Caco-2 (cell line): ENCODE measurements at regions not wholly inside any gene's neighbourhood (a gene's known extent, or its start where the extent isn't known, plus 50 kb on each side); places are given as distances from the start of the nearest gene placed in this dataset.

Source experiments
- BruUV-seq: library from RNA; stranded (reverse); fragments of 400-500 nt; replicated peaks from 2 replicates; lab custom pipeline; 2021; lab: Mats Ljungman, UMichigan
- CTCF ChIA-PET: fragments of 300-600 bp; sonication (Branson Sonifier 250); formaldehyde crosslinking; loops from one replicate; lab custom pipeline; 2022; ENCODE audit warnings: antibody characterized with exemption; lab: Charles Lee
- POLR2A ChIA-PET: fragments of 300-600 bp; sonication (Branson Sonifier 250); formaldehyde crosslinking; loops from one replicate; lab custom pipeline; 2022; ENCODE audit warnings: antibody characterized with exemption; lab: Charles Lee
- DNase-seq, 2 experiments: peaks; one replicate each; pipeline versions ENCODE4 v3.0.0 to v3.0.0-alpha.2; 2020 to 2022
- H3K27me3 ChIP-seq: replicated peaks from 2 replicates; pipeline ENCODE4 v1.6.0; 2011; ENCODE audit warnings: low read length; ENCODE audit not compliant: control insufficient read depth, insufficient read depth
- H3K36me3 ChIP-seq: 2 replicates; pipeline ENCODE4 v1.5.1; 2011; ENCODE audit warnings: low read length; ENCODE audit not compliant: control insufficient read depth, insufficient read depth
- H3K4me1 ChIP-seq: fragments of 250-450 bp; sonication (Bioruptor Pico); 2 replicates; pipeline ENCODE4 v1.5.1; 2020; ENCODE audit warnings: mild to moderate bottlenecking
- H3K4me3 ChIP-seq: 2 replicates; pipeline ENCODE4 v1.5.1; 2011; ENCODE audit warnings: low read depth, mild to moderate bottlenecking, control low read depth, low read length
- H3K9me3 ChIP-seq: fragments of 250-450 bp; sonication (Bioruptor Pico); 2 replicates; pipeline ENCODE4 v1.5.1; 2020; ENCODE audit warnings: mild to moderate bottlenecking, moderate library complexity
- H3K27ac Mint-ChIP-seq: one replicate; pipeline ENCODE4 v1.8.0; 2022; ENCODE audit warnings: mixed read lengths; ENCODE audit not compliant: unreplicated experiment
- H3K27me3 Mint-ChIP-seq: one replicate; pipeline ENCODE4 v1.8.0; 2022; ENCODE audit warnings: mixed read lengths; ENCODE audit not compliant: insufficient read depth, unreplicated experiment
- H3K36me3 Mint-ChIP-seq: one replicate; pipeline ENCODE4 v1.8.0; 2022; ENCODE audit warnings: mild to moderate bottlenecking, mixed read lengths; ENCODE audit not compliant: insufficient read depth, unreplicated experiment
- H3K4me1 Mint-ChIP-seq: one replicate; pipeline ENCODE4 v1.8.0; 2022; ENCODE audit warnings: low read depth, mixed read lengths; ENCODE audit not compliant: unreplicated experiment
- H3K4me3 Mint-ChIP-seq: one replicate; pipeline ENCODE4 v1.8.0; 2022; ENCODE audit warnings: mild to moderate bottlenecking, moderate library complexity, mixed read lengths; ENCODE audit not compliant: unreplicated experiment
- H3K9me3 Mint-ChIP-seq: one replicate; pipeline ENCODE4 v1.8.0; 2022; ENCODE audit warnings: mixed read lengths; ENCODE audit not compliant: unreplicated experiment
- intact Hi-C: fragments of 100-400 bp; cut with micrococcal nuclease; formaldehyde crosslinking; loops from one replicate; pipeline ENCODE4 v1.10.0; 2022; ENCODE audit not compliant: unreplicated experiment
- TF ChIP-seq, protein P1 (sequence below), 2 experiments: fragments of 200-600 bp in 1 of 2; IDR thresholded peaks; 1 replicate in 1 of 2; 2 replicates in 1 of 2; pipeline versions ENCODE4 v1.5.1 to v1.8.0; 2011 to 2022; ENCODE audit warnings: antibody characterized with exemption in 1 of 2, control low read depth in 1 of 2, inconsistent platforms in 1 of 2, low read depth in 1 of 2, low read length in 1 of 2, mild to moderate bottlenecking in 1 of 2, moderate library complexity in 1 of 2; ENCODE audit not compliant: insufficient read depth in 1 of 2, severe bottlenecking in 1 of 2, unreplicated experiment in 1 of 2

DNA sequence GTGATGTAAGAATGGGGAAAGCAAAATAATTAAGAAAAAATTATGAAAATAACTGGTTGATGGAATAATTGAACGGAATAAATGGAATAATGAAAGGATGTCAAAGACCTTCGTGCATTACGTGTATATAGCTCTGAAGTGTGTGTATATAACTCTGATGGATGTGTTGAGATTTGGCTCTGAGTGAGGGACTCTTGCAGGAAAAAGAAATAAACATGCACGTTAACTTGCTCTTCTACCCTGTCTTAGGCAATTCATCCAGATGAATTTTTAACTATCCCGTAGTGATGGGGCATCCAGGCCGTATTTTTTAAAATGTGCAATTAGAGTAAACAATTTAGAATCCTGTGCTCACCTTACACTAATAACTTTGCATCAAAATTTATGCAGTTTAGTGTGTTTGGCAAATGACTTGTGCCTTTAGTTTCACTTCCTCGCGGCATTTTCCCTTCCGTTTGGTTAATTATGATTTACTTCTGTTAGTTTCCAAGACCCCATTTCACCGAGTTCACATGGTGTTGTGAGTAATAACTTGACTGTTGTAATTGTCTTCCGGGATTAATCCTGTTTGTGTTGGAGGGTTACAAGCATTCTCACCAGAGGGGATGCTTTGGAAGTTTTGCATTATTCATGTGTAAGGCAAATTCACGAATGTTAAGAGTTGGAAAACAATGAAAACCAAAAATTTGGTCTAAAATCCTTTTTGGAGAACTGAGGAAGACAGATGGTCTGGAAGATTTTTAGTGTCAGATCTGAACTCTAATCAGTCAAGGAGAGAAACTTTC lies 256.5 kb upstream of the FAT1 start:
- no peaks in the 10 kb centered on the region for H3K27me3 ChIP-seq
- H3K4me3 ChIP-seq, result no peak overlapping the region
- TF ChIP-seq, protein P1, sequence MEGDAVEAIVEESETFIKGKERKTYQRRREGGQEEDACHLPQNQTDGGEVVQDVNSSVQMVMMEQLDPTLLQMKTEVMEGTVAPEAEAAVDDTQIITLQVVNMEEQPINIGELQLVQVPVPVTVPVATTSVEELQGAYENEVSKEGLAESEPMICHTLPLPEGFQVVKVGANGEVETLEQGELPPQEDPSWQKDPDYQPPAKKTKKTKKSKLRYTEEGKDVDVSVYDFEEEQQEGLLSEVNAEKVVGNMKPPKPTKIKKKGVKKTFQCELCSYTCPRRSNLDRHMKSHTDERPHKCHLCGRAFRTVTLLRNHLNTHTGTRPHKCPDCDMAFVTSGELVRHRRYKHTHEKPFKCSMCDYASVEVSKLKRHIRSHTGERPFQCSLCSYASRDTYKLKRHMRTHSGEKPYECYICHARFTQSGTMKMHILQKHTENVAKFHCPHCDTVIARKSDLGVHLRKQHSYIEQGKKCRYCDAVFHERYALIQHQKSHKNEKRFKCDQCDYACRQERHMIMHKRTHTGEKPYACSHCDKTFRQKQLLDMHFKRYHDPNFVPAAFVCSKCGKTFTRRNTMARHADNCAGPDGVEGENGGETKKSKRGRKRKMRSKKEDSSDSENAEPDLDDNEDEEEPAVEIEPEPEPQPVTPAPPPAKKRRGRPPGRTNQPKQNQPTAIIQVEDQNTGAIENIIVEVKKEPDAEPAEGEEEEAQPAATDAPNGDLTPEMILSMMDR (IDR thresholded peaks at IDR 0.05; ENCODE audit: insufficient read depth in 1 of 2, low read depth in 1 of 2, low read length in 1 of 2, severe bottlenecking in 1 of 2, unreplicated experiment in 1 of 2), result no peak
- Mint-ChIP-seq H3K36me3 (no peaks in the 10 kb centered on the region), H3K4me1 (no peaks in the 10 kb centered on the region), H3K4me3 (no peak overlapping the region), H3K27me3 (no peaks in the 10 kb centered on the region), H3K9me3 (no peaks in the 10 kb centered on the region), H3K27ac (no peak overlapping the region)
- no peaks in the 10 kb centered on the region for H3K4me1 ChIP-seq
- CTCF ChIA-PET, result no interaction called here
- H3K36me3 ChIP-seq, result no peaks in the 10 kb centered on the region
- DNase-seq, result no peak
- intact Hi-C loops, result no loop called here
- POLR2A ChIA-PET, result no interaction called here
- H3K9me3 ChIP-seq, result no peaks in the 10 kb centered on the region
- no TSS peak for BruUV-seq

DNA sequence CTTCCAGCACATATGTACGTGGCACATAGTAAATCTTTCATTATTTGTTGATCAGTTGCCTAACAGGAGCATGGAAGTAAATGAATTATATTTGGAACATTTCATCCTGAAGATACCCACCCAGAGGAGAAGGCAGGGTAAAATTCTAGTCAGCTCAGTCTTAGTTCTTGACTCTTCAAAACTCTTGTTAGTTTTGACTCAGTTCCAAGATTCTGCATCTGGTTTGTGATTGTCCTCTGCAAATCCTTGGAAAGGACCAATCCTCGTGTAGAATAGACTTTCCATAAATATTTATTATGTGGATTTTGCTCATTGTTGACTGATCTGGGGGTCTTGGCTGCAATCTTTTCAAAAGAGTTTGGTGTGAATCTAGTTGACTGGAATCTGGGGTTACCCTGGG lies 257.5 kb upstream of the FAT1 start:
- ChIA-PET CTCF (no interaction called here), POLR2A (no interaction called here)
- Histone ChIP-seq H3K9me3 (no peaks in the 10 kb centered on the region), H3K4me1 (no peaks in the 10 kb centered on the region), H3K27me3 (no peaks in the 10 kb centered on the region), H3K36me3 (no peaks in the 10 kb centered on the region), H3K4me3 (no peak overlapping the region)
- H3K9me3 Mint-ChIP-seq, result no peaks in the 10 kb centered on the region
- TF ChIP-seq, protein P1 (IDR thresholded peaks at IDR 0.05; ENCODE audit: insufficient read depth in 1 of 2, low read depth in 1 of 2, low read length in 1 of 2, severe bottlenecking in 1 of 2, unreplicated experiment in 1 of 2), result no peak
- no peaks in the 10 kb centered on the region for H3K4me1 Mint-ChIP-seq
- intact Hi-C loops, result no loop called here
- no peaks in the 10 kb centered on the region for H3K27me3 Mint-ChIP-seq
- DNase-seq, result no peak
- no peak overlapping the region for H3K4me3 Mint-ChIP-seq
- BruUV-seq, result no TSS peak
- H3K36me3 Mint-ChIP-seq, result no peaks in the 10 kb centered on the region
- H3K27ac Mint-ChIP-seq, result no peak overlapping the region

DNA sequence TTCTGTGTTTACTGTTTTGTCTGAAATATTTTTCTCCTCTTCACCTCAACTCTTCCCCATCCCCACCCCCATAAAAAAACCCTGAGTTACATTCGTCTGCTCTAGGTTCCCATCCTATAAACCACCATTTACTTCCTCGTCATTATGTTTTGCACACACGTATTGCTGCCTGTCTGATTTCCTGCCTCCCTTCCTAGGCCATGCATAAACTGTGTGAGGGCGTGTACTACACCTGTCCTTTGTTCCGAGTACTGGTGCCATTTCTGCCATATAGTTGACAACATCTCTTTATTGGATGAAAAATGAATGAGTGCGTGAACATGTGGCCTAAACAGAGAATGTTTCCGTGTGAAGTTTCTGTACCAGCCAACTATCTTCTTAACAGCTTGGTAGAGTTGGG lies 258.5 kb upstream of the FAT1 start:
- no peak overlapping the region for H3K27ac Mint-ChIP-seq
- Histone ChIP-seq H3K27me3 (no peaks in the 10 kb centered on the region), H3K36me3 (no peaks in the 10 kb centered on the region), H3K4me3 (no peak overlapping the region), H3K9me3 (no peaks in the 10 kb centered on the region), H3K4me1 (no peaks in the 10 kb centered on the region)
- ChIA-PET CTCF (no interaction called here), POLR2A (no interaction called here)
- no peaks in the 10 kb centered on the region for H3K4me1 Mint-ChIP-seq
- TF ChIP-seq, protein P1 (IDR thresholded peaks at IDR 0.05; ENCODE audit: insufficient read depth in 1 of 2, low read depth in 1 of 2, low read length in 1 of 2, severe bottlenecking in 1 of 2, unreplicated experiment in 1 of 2), result no peak
- no peaks in the 10 kb centered on the region for H3K27me3 Mint-ChIP-seq
- no peaks in the 10 kb centered on the region for H3K36me3 Mint-ChIP-seq
- H3K4me3 Mint-ChIP-seq, result no peak overlapping the region
- DNase-seq, result no peak
- H3K9me3 Mint-ChIP-seq, result no peaks in the 10 kb centered on the region
- BruUV-seq, result no TSS peak
- intact Hi-C loops, result no loop called here
